CD4-positive, alpha-beta T cell treated with Interleukin-4 for 4 hours (primary cell): ENCODE measurements at regions not wholly inside any gene's neighbourhood (a gene's known extent, or its start where the extent isn't known, plus 50 kb on each side); places are given as distances from the start of the nearest gene placed in this dataset.
"Not testable (repeated sequence)": the region's sequence is repeated elsewhere in the genome, so short reads cannot be mapped to it uniquely, and the experiment has no call there.

Experiments used
- DNase-seq: peaks from one replicate; pipeline ENCODE4 v3.0.0-alpha.2; 2020

GRCh38 chr13:90039516-90039915 lies 1308.0 kb upstream of the MIR17HG start:
- no peak for DNase-seq

- no peak for DNase-seq
Observed at GRCh38 chr13:90047600-90047999, 1299.9 kb upstream of the MIR17HG start.

GRCh38 chr13:90049989-90050671 lies 1297.4 kb upstream of the MIR17HG start:
- no peak for DNase-seq

GRCh38 chr13:90055121-90055520 lies 1292.4 kb upstream of the MIR17HG start:
- DNase-seq: no peak

- DNase-seq: no peak
Observed at GRCh38 chr13:90055760-90056159, 1291.7 kb upstream of the MIR17HG start.

- DNase-seq: not testable (repeated sequence)
Observed at GRCh38 chr13:90064226-90064625, 1283.3 kb upstream of the MIR17HG start.

GRCh38 chr13:90068658-90069057 lies 1278.8 kb upstream of the MIR17HG start:
- DNase-seq: no peak

- no peak for DNase-seq
Observed at GRCh38 chr13:90070362-90070761, 1277.1 kb upstream of the MIR17HG start.

GRCh38 chr13:90070837-90071525 lies 1276.5 kb upstream of the MIR17HG start:
- no peak for DNase-seq

GRCh38 chr13:90084684-90085290 lies 1262.7 kb upstream of the MIR17HG start:
- DNase-seq: no peak

- no peak for DNase-seq
Observed at GRCh38 chr13:90089051-90089450, 1258.4 kb upstream of the MIR17HG start.

- no peak for DNase-seq
Observed at GRCh38 chr13:90091611-90092010, 1255.9 kb upstream of the MIR17HG start.

- no peak for DNase-seq
Observed at GRCh38 chr13:90094357-90094756, 1253.1 kb upstream of the MIR17HG start.

GRCh38 chr13:90098577-90098976 lies 1248.9 kb upstream of the MIR17HG start:
- no peak for DNase-seq

GRCh38 chr13:90099847-90100246 lies 1247.6 kb upstream of the MIR17HG start:
- DNase-seq: no peak

GRCh38 chr13:90103099-90103784 lies 1244.2 kb upstream of the MIR17HG start:
- DNase-seq: no peak

- no peak for DNase-seq
Observed at GRCh38 chr13:90104764-90105163, 1242.7 kb upstream of the MIR17HG start.

GRCh38 chr13:90105276-90105675 lies 1242.2 kb upstream of the MIR17HG start:
- DNase-seq: no peak

- DNase-seq: no peak
Observed at GRCh38 chr13:90105849-90106496, 1241.5 kb upstream of the MIR17HG start.

GRCh38 chr13:90107661-90108060 lies 1239.8 kb upstream of the MIR17HG start:
- DNase-seq: no peak

- DNase-seq: no peak
Observed at GRCh38 chr13:90108547-90108946, 1238.9 kb upstream of the MIR17HG start.

- DNase-seq: no peak
Observed at GRCh38 chr13:90116121-90116520, 1231.4 kb upstream of the MIR17HG start.

GRCh38 chr13:90118467-90119071 lies 1228.9 kb upstream of the MIR17HG start:
- no peak for DNase-seq
